WTC11 (cell line): ENCODE measurements at regions not wholly inside any gene's neighbourhood (a gene's known extent, or its start where the extent isn't known, plus 50 kb on each side); places are given as distances from the start of the nearest gene placed in this dataset.

ENCODE experiments used
- ATAC-seq: fragments of 200-7000 bp; cut with Tn5 transposase; 2 replicates; pipeline ENCODE4 v1.10.0; 2021; ENCODE audit warnings: mild to moderate bottlenecking, moderate library complexity
- CTCF ChIA-PET: fragments of 300-600 bp; sonication (Branson Sonifier 250); formaldehyde crosslinking; loops from one replicate; lab custom pipeline; 2021; ENCODE audit warnings: antibody characterized with exemption; lab: Charles Lee
- POLR2A ChIA-PET: fragments of 350-600 bp; sonication (Branson Sonifier 250); formaldehyde crosslinking; loops from one replicate; lab custom pipeline; 2021; ENCODE audit warnings: antibody characterized with exemption; lab: Charles Lee
- DNase-seq: peaks from one replicate; pipeline ENCODE4 v3.0.0; 2021; ENCODE audit warnings: low spot score
- H3K27ac Mint-ChIP-seq: 2 replicates; pipeline ENCODE4 v1.8.0; 2021; ENCODE audit warnings: mixed read lengths
- H3K27me3 Mint-ChIP-seq: 2 replicates; pipeline ENCODE4 v1.8.0; 2021; ENCODE audit warnings: low read depth, mild to moderate bottlenecking, moderate library complexity, mixed read lengths
- H3K36me3 Mint-ChIP-seq: 2 replicates; pipeline ENCODE4 v1.8.0; 2021; ENCODE audit warnings: mixed read lengths
- H3K4me1 Mint-ChIP-seq: 2 replicates; pipeline ENCODE4 v1.8.0; 2022; ENCODE audit warnings: mixed read lengths
- H3K4me3 Mint-ChIP-seq: 2 replicates; pipeline ENCODE4 v1.8.0; 2021; ENCODE audit warnings: mild to moderate bottlenecking, moderate library complexity, mixed read lengths
- H3K9me3 Mint-ChIP-seq: 2 replicates; pipeline ENCODE4 v1.8.0; 2021; ENCODE audit warnings: mixed read lengths
- AR ChIP-seq: fragments of 250-450 bp; sonication (Bioruptor Pico); IDR thresholded peaks from 2 replicates; pipeline ENCODE4 v1.9.0; 2021; ENCODE audit warnings: mild to moderate bottlenecking
- CREM ChIP-seq: sonication (generic); formaldehyde crosslinking; IDR thresholded peaks from 2 replicates; pipeline ENCODE4 v1.8.1; 2022; ENCODE audit warnings: mild to moderate bottlenecking, missing genetic modification reagents, moderate library complexity
- E2F4 ChIP-seq: sonication (generic); formaldehyde crosslinking; IDR thresholded peaks from 2 replicates; pipeline ENCODE4 v1.8.1; 2022; ENCODE audit warnings: low read depth, mild to moderate bottlenecking, moderate library complexity, missing genetic modification reagents, borderline replicate concordance
- E2F5 ChIP-seq: sonication (generic); formaldehyde crosslinking; IDR thresholded peaks from 2 replicates; pipeline ENCODE4 v1.8.1; 2022; ENCODE audit warnings: mild to moderate bottlenecking, moderate library complexity, missing genetic modification reagents
- ELF4 ChIP-seq: sonication (generic); formaldehyde crosslinking; IDR thresholded peaks from 2 replicates; pipeline ENCODE4 v1.8.1; 2022; ENCODE audit warnings: low read depth, mild to moderate bottlenecking, moderate library complexity, missing genetic modification reagents
- EMX1 ChIP-seq: fragments of 250-450 bp; sonication (Bioruptor Pico); IDR thresholded peaks from 2 replicates; pipeline ENCODE4 v1.8.0; 2021; ENCODE audit warnings: mild to moderate bottlenecking
- HMGA2 ChIP-seq: fragments of 250-450 bp; sonication (Bioruptor Pico); IDR thresholded peaks from 2 replicates; pipeline ENCODE4 v1.4.0; 2021; ENCODE audit warnings: mild to moderate bottlenecking, moderate library complexity
- IRF2 ChIP-seq: sonication (generic); formaldehyde crosslinking; IDR thresholded peaks from 2 replicates; pipeline ENCODE4 v1.8.0; 2022; ENCODE audit warnings: low read depth, missing genetic modification reagents, borderline replicate concordance
- MXD4 ChIP-seq: fragments of 250-450 bp; sonication (Bioruptor Pico); IDR thresholded peaks from 2 replicates; pipeline ENCODE4 v1.8.0; 2021; ENCODE audit warnings: mild to moderate bottlenecking, moderate library complexity, borderline replicate concordance
- NFATC4 ChIP-seq: fragments of 250-450 bp; sonication (Bioruptor Pico); IDR thresholded peaks from 2 replicates; pipeline ENCODE4 v1.9.0; 2021; ENCODE audit warnings: mild to moderate bottlenecking
- OVOL2 ChIP-seq: fragments of 250-450 bp; sonication (Bioruptor Pico); IDR thresholded peaks from 2 replicates; pipeline ENCODE4 v1.9.0; 2021; ENCODE audit warnings: mild to moderate bottlenecking, borderline replicate concordance
- PREB ChIP-seq: sonication (generic); formaldehyde crosslinking; IDR thresholded peaks from 2 replicates; pipeline ENCODE4 v1.8.1; 2022; ENCODE audit warnings: mild to moderate bottlenecking, missing genetic modification reagents, moderate library complexity, borderline replicate concordance
- SOX15 ChIP-seq: fragments of 250-450 bp; sonication (Bioruptor Pico); IDR thresholded peaks from 2 replicates; pipeline ENCODE4 v1.9.0; 2021; ENCODE audit warnings: mild to moderate bottlenecking
- SP1 ChIP-seq: sonication (generic); formaldehyde crosslinking; conservative IDR thresholded peaks from 2 replicates; pipeline ENCODE4 v1.8.1; 2022; ENCODE audit warnings: missing genetic modification reagents
- ZMAT4 ChIP-seq: fragments of 250-450 bp; sonication (Bioruptor Pico); IDR thresholded peaks from 2 replicates; pipeline ENCODE4 v1.9.0; 2021; ENCODE audit warnings: mild to moderate bottlenecking
- ZNF281 ChIP-seq: sonication (generic); formaldehyde crosslinking; IDR thresholded peaks from 2 replicates; pipeline ENCODE4 v1.8.0; 2023; ENCODE audit warnings: mild to moderate bottlenecking, missing genetic modification reagents
- ZNF423 ChIP-seq: fragments of 250-450 bp; sonication (Bioruptor Pico); IDR thresholded peaks from 2 replicates; pipeline ENCODE4 v2.1.2; 2022; ENCODE audit warnings: mild to moderate bottlenecking, moderate library complexity
- TF ChIP-seq, protein P1 (sequence below): sonication (generic); formaldehyde crosslinking; IDR thresholded peaks from 2 replicates; pipeline ENCODE4 v1.8.1; 2023; ENCODE audit warnings: mild to moderate bottlenecking, moderate library complexity, missing genetic modification reagents
- TF ChIP-seq, protein P2 (sequence below): sonication (generic); formaldehyde crosslinking; IDR thresholded peaks from 2 replicates; pipeline ENCODE4 v1.8.1; 2023; ENCODE audit warnings: mild to moderate bottlenecking, missing genetic modification reagents, borderline replicate concordance

- DNase-seq: no peak
- no peak overlapping the region for H3K27ac Mint-ChIP-seq
- ChIA-PET POLR2A (no interaction called here), CTCF (no interaction called here)
- peaks cover 16% of the 10 kb centered on the region for H3K36me3 Mint-ChIP-seq
- H3K4me3 Mint-ChIP-seq: no peak overlapping the region
- H3K9me3 Mint-ChIP-seq: peaks cover 20% of the 10 kb centered on the region
- no peaks in the 10 kb centered on the region for H3K27me3 Mint-ChIP-seq
- no peak for ATAC-seq
- peaks cover 15% of the 10 kb centered on the region for H3K4me1 Mint-ChIP-seq
- no peak for TF ChIP-seq EMX1 (CRISPR knock-in tag)
- TF ChIP-seq AR (CRISPR knock-in tag): no peak
- no peak for TF ChIP-seq SOX15 (CRISPR knock-in tag)
- TF ChIP-seq NFATC4 (CRISPR knock-in tag): no peak
- TF ChIP-seq ZNF281 (CRISPR knock-in tag): no peak
These were observed 1485.6 kb downstream of the PCDH19 start for GRCh38 chrX:98924511-98924910.

DNA sequence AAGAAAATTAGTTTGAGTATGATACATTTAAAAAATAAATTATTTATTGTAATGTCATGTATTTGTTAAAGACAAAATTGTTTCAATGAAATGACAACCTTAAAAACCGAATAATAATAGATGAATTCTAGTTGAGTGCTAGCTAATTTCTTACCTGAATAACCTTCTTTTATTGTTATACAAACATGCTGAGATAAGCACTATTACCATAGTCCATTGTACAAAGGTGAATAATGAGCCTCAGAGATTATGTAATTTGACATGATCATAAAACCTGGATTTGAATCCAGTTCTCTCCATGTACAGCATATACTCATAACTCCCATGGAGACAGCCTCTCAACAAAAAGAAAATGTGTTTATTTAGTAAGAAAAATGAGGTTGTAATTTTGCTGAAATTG is 1512.9 kb downstream of the PCDH19 start:
- ATAC-seq: no peak
- H3K27me3 Mint-ChIP-seq: no peaks in the 10 kb centered on the region
- CTCF ChIA-PET: no interaction called here
- DNase-seq: no peak
- H3K36me3 Mint-ChIP-seq: no peaks in the 10 kb centered on the region
- no peaks in the 10 kb centered on the region for H3K9me3 Mint-ChIP-seq
- POLR2A ChIA-PET: no interaction called here
- H3K4me1 Mint-ChIP-seq: peaks cover 22% of the 10 kb centered on the region
- no peak overlapping the region for H3K27ac Mint-ChIP-seq
- no peak overlapping the region for H3K4me3 Mint-ChIP-seq
- TF ChIP-seq CREM (CRISPR knock-in tag) (no peak), E2F5 (CRISPR knock-in tag) (no peak), OVOL2 (CRISPR knock-in tag) (no peak), ZNF423 (CRISPR knock-in tag) (no peak), IRF2 (CRISPR knock-in tag) (no peak), SP1 (CRISPR knock-in tag) (no peak), PREB (CRISPR knock-in tag) (no peak), E2F4 (CRISPR knock-in tag) (no peak), ELF4 (CRISPR knock-in tag) (no peak), MXD4 (CRISPR knock-in tag) (no peak), HMGA2 (no peak), ZMAT4 (CRISPR knock-in tag) (no peak)
- TF ChIP-seq, protein P1, sequence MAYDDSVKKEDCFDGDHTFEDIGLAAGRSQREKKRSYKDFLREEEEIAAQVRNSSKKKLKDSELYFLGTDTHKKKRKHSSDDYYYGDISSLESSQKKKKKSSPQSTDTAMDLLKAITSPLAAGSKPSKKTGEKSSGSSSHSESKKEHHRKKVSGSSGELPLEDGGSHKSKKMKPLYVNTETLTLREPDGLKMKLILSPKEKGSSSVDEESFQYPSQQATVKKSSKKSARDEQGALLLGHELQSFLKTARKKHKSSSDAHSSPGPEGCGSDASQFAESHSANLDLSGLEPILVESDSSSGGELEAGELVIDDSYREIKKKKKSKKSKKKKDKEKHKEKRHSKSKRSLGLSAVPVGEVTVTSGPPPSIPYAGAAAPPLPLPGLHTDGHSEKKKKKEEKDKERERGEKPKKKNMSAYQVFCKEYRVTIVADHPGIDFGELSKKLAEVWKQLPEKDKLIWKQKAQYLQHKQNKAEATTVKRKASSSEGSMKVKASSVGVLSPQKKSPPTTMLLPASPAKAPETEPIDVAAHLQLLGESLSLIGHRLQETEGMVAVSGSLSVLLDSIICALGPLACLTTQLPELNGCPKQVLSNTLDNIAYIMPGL (CRISPR knock-in tag): no peak
- TF ChIP-seq, protein P2, sequence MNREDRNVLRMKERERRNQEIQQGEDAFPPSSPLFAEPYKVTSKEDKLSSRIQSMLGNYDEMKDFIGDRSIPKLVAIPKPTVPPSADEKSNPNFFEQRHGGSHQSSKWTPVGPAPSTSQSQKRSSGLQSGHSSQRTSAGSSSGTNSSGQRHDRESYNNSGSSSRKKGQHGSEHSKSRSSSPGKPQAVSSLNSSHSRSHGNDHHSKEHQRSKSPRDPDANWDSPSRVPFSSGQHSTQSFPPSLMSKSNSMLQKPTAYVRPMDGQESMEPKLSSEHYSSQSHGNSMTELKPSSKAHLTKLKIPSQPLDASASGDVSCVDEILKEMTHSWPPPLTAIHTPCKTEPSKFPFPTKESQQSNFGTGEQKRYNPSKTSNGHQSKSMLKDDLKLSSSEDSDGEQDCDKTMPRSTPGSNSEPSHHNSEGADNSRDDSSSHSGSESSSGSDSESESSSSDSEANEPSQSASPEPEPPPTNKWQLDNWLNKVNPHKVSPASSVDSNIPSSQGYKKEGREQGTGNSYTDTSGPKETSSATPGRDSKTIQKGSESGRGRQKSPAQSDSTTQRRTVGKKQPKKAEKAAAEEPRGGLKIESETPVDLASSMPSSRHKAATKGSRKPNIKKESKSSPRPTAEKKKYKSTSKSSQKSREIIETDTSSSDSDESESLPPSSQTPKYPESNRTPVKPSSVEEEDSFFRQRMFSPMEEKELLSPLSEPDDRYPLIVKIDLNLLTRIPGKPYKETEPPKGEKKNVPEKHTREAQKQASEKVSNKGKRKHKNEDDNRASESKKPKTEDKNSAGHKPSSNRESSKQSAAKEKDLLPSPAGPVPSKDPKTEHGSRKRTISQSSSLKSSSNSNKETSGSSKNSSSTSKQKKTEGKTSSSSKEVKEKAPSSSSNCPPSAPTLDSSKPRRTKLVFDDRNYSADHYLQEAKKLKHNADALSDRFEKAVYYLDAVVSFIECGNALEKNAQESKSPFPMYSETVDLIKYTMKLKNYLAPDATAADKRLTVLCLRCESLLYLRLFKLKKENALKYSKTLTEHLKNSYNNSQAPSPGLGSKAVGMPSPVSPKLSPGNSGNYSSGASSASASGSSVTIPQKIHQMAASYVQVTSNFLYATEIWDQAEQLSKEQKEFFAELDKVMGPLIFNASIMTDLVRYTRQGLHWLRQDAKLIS (CRISPR knock-in tag): no peak
